Gastroesophageal sphincter (tissue), 4 donors: ENCODE measurements at regions not wholly inside any gene's neighbourhood (a gene's known extent, or its start where the extent isn't known, plus 50 kb on each side); places are given as distances from the start of the nearest gene placed in this dataset.
"Not testable (repeated sequence)": the region's sequence is repeated elsewhere in the genome, so short reads cannot be mapped to it uniquely, and the experiment has no call there.

Experiments used
- ATAC-seq: fragments of 150-250 bp; one replicate; pipeline ENCODE4 v1.9.1; 2016; ENCODE audit warnings: mild to moderate bottlenecking, moderate library complexity
- H3K27ac ChIP-seq, 4 donors: fragments of 200-600 bp; sonication (generic) in 3 of 4; 1 replicate in 3 of 4; 2 replicates in 1 of 4; pipeline ENCODE4 v1.5.1; 2016 to 2019
- H3K27me3 ChIP-seq: fragments of 200-600 bp; sonication (generic); one replicate; pipeline ENCODE4 v1.5.1; 2019
- H3K36me3 ChIP-seq, 2 donors: fragments of 200-600 bp; sonication (generic); one replicate each; pipeline ENCODE4 v1.5.1; 2019; ENCODE audit warnings: control low read depth in 1 of 2
- H3K4me1 ChIP-seq, 3 donors: fragments of 200-600 bp; sonication (generic); 1 replicate in 2 of 3; 2 replicates in 1 of 3; pipeline ENCODE4 v1.5.1; 2016 to 2019; ENCODE audit warnings: control low read depth in 2 of 3
- H3K4me3 ChIP-seq, 2 donors: fragments of 200-600 bp; sonication (generic); one replicate each; pipeline ENCODE4 v1.5.1; 2019; ENCODE audit warnings: mild to moderate bottlenecking in 1 of 2, moderate library complexity in 1 of 2
- H3K9me3 ChIP-seq, 3 donors: fragments of 200-600 bp; sonication (generic); one replicate each; pipeline ENCODE4 v1.5.1; 2017 to 2019; ENCODE audit warnings: control low read depth in 2 of 3
- EP300 ChIP-seq: sonication (generic); formaldehyde crosslinking; IDR thresholded peaks from one replicate; pipeline ENCODE4 v1.6.1; 2017; ENCODE audit warnings: antibody characterized with exemption, mild to moderate bottlenecking
- POLR2A ChIP-seq, 2 donors: fragments of 450-650 bp; IDR thresholded peaks; one replicate each; pipeline ENCODE4 v1.6.1; 2017; ENCODE audit warnings: antibody characterized with exemption in 2 of 2, mild to moderate bottlenecking in 2 of 2, moderate library complexity in 1 of 2
- POLR2AphosphoS5 ChIP-seq: sonication (generic); formaldehyde crosslinking; IDR thresholded peaks from one replicate; pipeline ENCODE4 v1.6.1; 2017; ENCODE audit warnings: antibody characterized with exemption
- WGBS, 2 donors: methylation state at CpG; one replicate each; pipeline ENCODE4 v1.1.5; 2018; ENCODE audit warnings: low coverage in 1 of 2; 5-methylcytosine and 5-hydroxymethylcytosine counted together
- TF ChIP-seq, protein P1 (sequence below), 4 experiments: fragments of 200-600 bp in 2 of 4; fragments of 450-650 bp in 2 of 4; sonication (generic) in 1 of 4; IDR thresholded peaks; one replicate each; pipeline ENCODE4 v1.5.1; 2017 to 2019; ENCODE audit warnings: antibody characterized with exemption in 4 of 4, mild to moderate bottlenecking in 2 of 4, moderate library complexity in 2 of 4

DNA sequence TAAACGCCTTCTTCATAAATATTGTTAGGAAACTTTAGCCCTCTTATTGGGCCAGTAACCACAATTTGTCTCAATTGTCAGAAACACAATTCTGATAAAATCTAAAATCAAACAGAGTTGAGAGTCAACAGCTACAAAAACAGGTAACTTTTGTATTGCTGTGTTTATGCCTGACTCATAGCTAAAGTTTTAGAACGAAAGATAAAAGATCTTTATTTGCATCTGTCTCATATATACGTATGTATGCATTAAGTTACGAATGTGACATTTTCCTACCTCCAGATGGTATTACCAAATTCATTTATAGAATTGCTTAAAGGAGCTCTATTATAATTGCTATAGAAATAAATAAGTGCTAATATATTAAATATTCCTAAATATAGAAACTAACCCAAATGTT, 887.9 kb upstream of the NDST4 start:
- Histone ChIP-seq H3K4me1 (no peaks in the 10 kb centered on the region), H3K4me3 (no peak overlapping the region), H3K27ac (no peak overlapping the region), H3K27me3 (no peaks in the 10 kb centered on the region), H3K9me3 (no peaks in the 10 kb centered on the region), H3K36me3 (no peaks in the 10 kb centered on the region)
- TF ChIP-seq, protein P1, sequence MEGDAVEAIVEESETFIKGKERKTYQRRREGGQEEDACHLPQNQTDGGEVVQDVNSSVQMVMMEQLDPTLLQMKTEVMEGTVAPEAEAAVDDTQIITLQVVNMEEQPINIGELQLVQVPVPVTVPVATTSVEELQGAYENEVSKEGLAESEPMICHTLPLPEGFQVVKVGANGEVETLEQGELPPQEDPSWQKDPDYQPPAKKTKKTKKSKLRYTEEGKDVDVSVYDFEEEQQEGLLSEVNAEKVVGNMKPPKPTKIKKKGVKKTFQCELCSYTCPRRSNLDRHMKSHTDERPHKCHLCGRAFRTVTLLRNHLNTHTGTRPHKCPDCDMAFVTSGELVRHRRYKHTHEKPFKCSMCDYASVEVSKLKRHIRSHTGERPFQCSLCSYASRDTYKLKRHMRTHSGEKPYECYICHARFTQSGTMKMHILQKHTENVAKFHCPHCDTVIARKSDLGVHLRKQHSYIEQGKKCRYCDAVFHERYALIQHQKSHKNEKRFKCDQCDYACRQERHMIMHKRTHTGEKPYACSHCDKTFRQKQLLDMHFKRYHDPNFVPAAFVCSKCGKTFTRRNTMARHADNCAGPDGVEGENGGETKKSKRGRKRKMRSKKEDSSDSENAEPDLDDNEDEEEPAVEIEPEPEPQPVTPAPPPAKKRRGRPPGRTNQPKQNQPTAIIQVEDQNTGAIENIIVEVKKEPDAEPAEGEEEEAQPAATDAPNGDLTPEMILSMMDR (IDR thresholded peaks at IDR 0.05) = no peak
- TF ChIP-seq EP300 = no peak
- TF ChIP-seq POLR2A (IDR thresholded peaks at IDR 0.05) = no peak
- ATAC-seq = no peak
- WGBS, 2 donors = 80 to 86% methylated on average over 4 of the region's 4 CpGs

DNA sequence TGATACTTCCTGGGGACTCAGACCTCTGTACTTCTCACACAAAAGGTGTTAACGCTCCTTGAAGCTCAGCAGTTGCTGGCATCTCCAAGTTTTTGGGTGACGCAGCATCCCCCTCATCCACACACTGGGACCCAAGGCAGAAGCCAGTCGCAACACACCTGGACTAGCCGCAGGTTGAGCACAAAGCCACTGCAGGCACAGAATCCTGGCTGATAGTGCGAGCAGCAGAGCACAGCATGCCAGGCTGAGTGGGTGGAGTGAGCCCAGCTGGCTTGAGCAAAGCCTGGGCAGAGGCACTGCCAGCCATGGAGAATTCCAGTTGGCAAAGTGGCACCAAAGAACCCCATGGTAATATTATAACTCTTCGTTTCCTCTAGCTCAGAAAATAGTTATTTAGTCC, 873.2 kb upstream of the NDST4 start:
- Histone ChIP-seq H3K36me3 (no peaks in the 10 kb centered on the region), H3K9me3 (no peaks in the 10 kb centered on the region), H3K27ac (no peak overlapping the region), H3K27me3 (no peaks in the 10 kb centered on the region), H3K4me3 (no peak overlapping the region), H3K4me1 (no peaks in the 10 kb centered on the region)
- 60 to 88% methylated on average over 1 of the region's 6 CpGs for WGBS, 2 donors
- no peak for ATAC-seq
- TF ChIP-seq POLR2AphosphoS5 (no peak), POLR2A (IDR thresholded peaks at IDR 0.05) (no peak), EP300 (no peak)
- TF ChIP-seq, protein P1 (IDR thresholded peaks at IDR 0.05) = no peak

DNA sequence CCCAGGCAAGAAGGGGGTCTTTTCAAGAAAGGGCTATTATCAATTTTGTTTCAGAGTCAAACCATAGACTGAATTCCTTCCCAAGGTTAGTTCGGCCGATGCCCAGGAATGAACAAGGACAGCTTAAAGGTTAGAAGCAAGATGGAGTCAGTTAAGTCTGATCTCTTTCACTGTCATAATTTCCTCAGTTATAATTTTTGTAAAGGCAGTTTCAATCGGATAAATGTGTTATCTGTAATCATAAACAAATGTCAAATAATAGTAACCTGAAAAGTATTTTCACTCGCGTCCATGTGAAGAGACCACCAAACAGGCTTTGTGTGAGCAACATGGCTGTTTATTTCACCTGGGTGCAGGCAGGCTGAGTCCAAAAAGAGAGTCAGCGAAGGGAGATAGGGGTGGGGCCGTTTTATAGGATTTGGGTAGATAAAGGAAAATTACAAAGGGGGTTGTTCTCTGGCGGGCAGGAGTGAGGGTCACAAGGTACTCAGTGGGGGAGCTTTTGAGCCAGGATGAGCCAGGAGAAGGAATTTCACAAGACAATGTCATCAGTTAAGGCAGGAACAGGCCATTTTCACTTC, 862.1 kb upstream of the NDST4 start:
- 55 to 77% methylated on average over 4 to 8 of the region's 8 CpGs for WGBS, 2 donors

DNA sequence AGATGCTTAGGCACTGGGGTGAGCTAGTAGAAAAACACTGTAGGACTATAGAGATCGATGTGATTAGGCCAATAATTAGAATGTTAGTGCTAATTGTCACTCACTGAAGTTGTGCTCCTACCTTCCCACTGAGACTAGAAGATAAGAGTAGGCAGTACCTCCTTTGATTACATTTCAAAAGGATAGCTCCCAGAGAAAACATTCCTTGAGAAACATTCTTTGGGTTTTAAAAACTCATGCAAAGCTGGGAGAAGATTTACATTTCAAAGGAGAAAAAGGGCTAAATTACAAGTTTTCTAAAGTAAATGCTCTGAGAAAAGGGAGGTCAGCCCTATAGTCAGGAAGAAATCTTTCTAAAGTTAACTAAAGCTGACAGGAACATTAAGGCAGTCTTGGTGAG, 860.3 kb upstream of the NDST4 start:
- Histone ChIP-seq H3K9me3 (no peaks in the 10 kb centered on the region), H3K4me1 (no peaks in the 10 kb centered on the region), H3K36me3 (no peaks in the 10 kb centered on the region), H3K27ac (no peak overlapping the region), H3K4me3 (no peak overlapping the region), H3K27me3 (no peaks in the 10 kb centered on the region)
- TF ChIP-seq POLR2A (IDR thresholded peaks at IDR 0.05) = no peak
- TF ChIP-seq, protein P1 (IDR thresholded peaks at IDR 0.05) = no peak
- TF ChIP-seq EP300 = no peak
- no peak for TF ChIP-seq POLR2AphosphoS5
- no peak for ATAC-seq
- 0 to 6% methylated on average over 1 of the region's 1 CpG for WGBS, 2 donors

More for the DNA sequence above, 862.1 kb upstream of the NDST4 start:
- H3K4me3 ChIP-seq, ATAC-seq, H3K27me3 ChIP-seq, H3K27ac ChIP-seq, H3K36me3 ChIP-seq, H3K9me3 ChIP-seq, H3K4me1 ChIP-seq: not testable (repeated sequence)

DNA sequence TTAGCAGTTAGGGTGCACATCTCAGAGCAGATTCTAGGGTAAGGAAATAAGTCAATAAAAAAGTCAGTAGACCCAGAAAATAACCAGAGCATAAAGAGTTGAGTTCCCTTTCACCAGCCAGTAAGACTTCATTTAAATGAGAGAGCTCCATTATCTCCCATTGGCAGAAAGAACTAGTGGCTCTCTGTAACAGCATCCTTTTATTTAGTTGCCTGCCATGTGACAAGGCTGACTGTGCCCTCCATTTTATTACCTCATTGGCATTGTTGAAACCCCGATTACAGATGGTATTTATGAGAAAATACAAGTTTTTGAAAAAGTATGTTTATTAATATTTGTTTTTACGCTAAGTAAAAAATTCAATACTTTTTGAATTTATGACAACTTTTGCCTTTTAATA, 859.5 kb upstream of the NDST4 start:
- TF ChIP-seq EP300 (no peak), POLR2AphosphoS5 (no peak), POLR2A (IDR thresholded peaks at IDR 0.05) (no peak)
- TF ChIP-seq, protein P1 (IDR thresholded peaks at IDR 0.05) = no peak
- H3K4me3 ChIP-seq = no peak overlapping the region
- no peaks in the 10 kb centered on the region for H3K4me1 ChIP-seq
- WGBS, 2 donors = 84 to 94% methylated on average over 2 of the region's 2 CpGs
- H3K9me3 ChIP-seq = no peaks in the 10 kb centered on the region
- ATAC-seq = no peak
- no peak overlapping the region for H3K27ac ChIP-seq
- H3K36me3 ChIP-seq = no peaks in the 10 kb centered on the region
- H3K27me3 ChIP-seq = no peaks in the 10 kb centered on the region
